NCI-H128 (cell line): ENCODE measurements at regions not wholly inside any gene's neighbourhood (a gene's known extent, or its start where the extent isn't known, plus 50 kb on each side); places are given as distances from the start of the nearest gene placed in this dataset.
"Not testable (repeated sequence)": the region's sequence is repeated elsewhere in the genome, so short reads cannot be mapped to it uniquely, and the experiment has no call there.

Source experiments
- DNase-seq: peaks from one replicate; lab custom pipeline; 2025; ENCODE audit not compliant: unreplicated experiment; lab: John Stamatoyannopoulos, UW

DNA sequence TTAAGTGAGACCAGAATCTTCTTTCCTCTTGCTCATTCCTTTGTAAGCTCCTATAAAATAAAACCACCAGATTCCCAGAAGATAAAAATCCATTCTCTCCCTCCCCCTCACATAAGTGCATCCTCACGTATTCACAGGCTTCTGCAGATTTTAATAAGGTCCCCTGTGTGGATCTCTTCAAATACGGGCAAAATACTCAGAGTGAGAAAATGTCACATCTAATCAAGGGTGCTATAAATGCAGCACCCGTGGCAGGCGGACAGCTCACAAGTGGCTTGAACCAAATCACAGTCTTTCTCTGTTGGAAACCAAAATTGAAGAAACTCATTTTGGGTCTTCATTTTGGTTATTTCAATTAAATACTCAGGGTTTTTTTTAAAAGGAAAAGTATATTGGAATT, 212.9 kb upstream of the CMC1 start:
- no peak for DNase-seq

DNA sequence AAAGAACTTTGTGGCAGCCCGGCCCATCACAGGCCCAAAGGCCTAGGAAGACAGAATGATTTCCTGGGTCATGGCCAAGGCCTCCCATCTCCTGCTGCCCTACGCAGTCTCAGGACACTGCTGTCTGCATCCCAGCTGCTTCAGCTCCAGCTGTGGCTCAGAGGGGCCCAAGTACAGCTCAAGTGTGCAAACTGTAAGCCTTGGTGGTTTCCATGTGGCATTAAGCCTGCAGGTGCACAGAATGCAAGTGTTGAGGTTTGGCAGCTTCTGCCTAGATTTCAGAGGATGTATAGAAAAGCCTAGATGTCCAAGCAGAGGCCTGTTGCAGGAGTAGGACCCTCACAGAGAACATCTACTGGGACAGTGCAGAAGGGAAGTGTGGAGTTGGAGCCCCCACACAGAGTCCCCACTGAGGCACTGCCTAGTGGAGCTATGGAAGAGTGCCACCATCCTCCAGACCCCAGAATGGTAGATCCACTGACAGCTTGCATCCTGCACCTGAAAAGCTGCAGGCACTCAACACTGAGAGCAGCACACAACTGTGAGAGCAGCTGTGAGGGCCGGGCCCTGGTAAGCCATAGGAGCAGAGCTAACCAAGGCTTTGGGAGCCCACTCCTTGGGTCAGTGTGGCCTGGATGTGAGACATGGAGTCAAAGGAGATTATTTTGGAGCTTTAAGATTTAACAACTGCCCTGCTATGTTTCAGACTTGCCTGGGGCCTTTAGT, 208.2 kb upstream of the CMC1 start:
- DNase-seq, result no peak

DNA sequence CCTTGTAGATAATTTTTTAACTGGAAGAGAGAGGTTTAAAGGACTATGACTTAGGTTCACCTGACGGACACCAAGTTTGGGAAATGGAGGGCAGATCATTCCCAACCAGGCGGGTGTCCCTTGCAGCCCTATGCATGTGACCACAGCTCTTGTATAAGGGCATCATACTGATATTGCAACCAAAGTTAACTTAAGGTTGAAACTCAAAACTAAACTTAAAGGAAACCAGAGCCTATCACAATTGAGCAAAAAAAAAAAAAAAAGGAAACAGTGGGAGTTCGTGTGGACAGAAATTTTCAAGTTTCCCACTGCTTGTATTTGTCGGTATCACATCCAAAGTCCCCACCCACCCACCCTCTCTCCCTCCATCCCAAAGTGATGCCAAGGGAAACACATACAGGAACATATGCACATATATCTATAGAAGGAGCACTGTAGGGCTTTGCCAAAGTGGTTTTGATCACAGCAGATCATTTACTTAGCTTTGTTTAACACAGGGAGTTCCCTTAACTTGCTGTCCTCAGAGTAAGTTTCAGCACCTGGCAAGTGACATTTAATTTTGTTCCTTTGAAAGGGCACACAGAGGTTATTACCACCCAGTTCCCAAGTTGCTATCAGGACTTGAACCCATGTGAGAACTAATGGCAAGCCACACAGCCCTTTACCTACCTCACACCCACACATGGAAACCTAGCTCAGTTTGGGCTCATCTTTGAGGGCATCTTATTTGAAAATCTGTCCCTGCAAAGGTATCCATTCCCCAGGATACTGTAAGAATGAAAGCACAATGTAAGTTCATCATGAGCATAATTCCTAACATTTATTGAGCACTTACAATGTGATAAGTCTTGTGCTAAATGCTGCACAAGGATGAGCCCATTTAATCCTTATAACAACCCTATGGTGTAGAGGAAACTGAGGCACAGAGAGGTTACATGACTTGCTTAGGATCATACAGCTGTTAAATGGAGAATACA, 204.5 kb upstream of the CMC1 start:
- DNase-seq, result no peak

DNA sequence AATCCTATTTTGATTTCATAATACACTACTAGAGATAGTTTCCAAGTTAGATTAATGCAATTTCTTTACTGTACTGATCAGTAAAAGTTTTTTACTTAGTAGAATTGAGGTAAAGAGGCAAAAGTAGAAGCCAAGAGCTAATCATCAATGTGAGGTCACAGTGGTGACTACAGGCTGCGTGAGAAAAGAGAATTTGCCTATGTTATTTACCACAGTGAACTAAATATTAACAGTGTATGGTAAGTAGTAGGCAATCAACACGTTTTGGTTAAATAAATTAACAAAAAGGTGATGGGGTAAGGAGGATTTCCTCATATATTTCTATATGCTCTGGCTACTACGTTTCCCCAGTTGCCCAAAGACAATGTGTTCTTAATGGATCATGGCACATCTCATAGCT, 202.2 kb upstream of the CMC1 start:
- no peak for DNase-seq

DNA sequence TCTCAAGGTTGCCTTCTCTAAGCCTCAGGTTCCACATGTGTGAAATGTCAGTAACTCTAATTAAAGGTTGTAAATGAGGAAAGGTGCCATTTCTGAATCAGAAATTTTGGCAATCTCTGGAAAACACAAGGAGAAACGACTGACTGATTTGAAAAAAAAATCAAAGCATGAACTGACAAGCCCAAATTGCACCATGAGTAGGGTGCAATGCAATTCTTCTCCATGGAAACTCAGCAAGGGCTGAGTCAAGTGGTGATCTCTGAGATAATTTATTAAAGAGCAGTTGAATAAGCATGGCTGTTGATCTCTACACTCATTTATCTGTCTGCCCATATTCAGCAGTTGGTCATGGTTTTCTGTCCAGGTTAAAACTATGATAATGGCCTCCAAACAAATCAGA, 201.6 kb upstream of the CMC1 start:
- DNase-seq, result no peak

DNA sequence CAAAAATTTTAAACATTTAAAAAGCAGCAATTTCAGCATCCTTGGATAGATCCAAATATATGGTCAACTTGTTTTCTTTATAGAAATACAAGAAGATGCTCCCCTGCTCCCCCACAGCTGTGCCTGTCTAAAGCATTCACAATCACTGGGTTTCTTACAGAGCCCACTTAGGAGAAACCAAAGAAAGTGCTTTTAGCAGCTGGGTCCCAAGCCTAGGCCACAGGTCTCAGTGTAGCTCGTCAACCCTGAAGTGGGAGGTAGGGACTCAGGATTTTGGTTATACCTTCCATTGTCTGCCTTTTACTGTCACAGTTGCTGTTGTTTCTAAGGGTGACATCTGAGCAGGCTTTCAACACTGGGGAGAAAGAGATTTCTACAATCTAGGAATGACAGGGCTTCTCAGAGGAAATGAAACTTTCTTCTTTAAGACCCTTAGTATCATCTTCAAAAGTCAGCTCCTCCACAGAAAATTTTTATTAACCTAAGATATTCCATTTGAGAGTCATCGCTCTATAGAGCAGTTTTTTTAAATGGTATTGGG, 199.3 kb upstream of the CMC1 start:
- no peak for DNase-seq

DNA sequence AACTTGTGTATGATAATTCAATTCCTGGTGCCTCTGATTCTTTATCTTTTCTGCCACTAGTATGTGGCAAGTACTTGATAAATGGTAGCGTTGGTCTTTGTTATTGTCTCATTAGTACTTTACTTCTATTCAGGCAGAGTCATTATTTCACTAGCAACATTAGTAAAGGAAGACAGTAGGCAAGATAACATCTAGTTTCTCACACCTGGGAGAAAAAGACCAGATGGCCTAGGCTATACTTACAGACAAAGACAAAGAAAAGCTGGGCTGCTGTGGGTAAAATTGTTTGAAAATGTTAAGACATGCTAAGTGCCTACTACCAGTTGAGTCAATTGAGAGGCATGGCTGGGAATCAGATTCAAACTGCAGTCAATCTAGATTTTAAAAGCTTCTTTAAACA, 198.7 kb upstream of the CMC1 start:
- DNase-seq, result no peak

DNA sequence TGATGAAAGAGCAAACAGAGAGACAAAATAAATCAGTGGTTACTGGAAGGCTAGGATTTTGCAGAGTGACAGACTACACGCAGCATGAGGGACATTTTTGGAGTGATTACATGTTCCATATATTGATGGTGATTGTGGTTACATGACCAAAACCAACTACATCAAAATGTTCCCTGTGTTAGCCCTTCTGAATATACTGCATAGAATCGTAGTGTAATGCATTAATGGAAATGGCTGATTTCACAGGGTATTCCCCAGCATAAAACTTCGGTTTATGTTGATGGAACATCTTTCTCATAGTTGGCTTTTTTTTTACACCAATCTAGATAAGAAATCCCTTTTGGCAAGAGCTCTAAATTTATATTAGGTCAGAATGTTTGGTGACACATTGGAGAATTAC, 191.3 kb upstream of the CMC1 start:
- no peak for DNase-seq

DNA sequence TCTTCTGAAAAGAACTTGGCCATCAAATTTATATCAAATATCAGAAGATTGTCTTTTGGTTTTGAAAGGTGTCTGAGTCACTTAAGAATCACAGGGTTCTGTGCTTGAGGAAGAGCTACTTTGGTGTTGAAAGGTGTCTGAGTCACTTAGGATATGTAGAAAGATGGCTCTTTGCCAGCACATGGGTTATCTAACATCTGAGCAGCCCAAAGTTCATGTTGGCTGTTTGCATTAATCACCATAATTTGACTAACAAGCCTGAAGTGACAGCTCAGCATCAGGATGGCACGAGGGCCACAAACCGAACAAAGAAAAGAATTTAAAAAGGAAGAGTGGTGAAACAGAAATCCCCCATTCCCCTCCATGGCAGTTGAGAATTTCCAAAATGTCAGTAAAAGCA, 190.5 kb upstream of the CMC1 start:
- no peak for DNase-seq

DNA sequence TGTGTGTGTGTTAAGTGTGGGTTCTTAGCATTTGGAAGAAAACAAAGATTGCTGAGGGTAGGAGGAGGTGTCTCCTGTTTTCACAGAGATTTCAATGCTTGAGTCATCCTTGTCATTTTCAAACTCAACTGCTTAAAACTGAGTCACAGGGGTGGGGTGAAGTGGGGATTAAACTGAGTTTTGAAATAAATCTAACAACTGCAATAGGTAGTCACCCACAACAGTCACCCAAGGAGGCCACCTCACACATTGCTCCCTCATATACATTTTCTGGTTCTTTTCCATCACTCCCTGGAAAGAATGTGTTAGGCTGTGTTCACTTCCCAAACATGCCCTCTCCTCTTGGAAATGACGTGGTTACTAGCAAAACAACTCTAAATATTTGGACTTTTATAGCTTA, 187.7 kb upstream of the CMC1 start:
- no peak for DNase-seq

DNA sequence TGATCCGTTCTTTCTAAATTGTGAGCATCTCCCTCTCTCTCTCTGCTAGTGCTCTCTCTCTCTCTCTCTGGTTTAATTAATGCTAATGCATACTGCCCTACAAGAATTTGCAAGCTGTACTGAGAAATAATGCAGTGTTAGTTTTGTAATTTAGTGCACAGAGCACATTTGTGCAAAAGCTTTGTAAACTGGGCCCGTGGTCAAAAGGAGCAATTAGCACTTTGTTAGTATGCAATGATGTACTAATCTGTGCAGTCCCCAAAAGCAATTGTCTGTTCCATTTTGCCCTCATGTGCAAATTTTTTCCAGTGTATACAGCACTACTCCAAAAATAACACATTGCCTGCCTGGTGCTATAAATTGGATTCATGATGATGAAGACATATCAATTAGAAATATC, 184.6 kb upstream of the CMC1 start:
- no peak for DNase-seq

DNA sequence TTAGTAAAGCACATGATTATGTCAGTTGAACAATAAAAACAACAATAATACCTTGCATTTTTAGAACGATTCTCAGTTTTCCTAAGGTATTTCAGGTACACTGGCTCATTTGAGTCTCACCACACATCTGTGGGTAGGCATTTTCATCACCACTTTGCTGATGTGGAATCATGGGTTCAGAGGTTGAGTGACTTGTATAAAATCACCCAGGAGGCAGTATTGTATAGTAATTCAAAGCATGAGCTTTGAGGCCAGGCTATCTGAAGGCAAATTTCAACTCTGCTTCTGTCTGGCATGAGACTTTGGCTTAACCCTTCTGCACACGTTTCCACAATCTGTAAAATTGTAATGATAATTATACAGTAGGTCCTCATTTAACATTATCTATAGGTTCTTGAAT, 183.9 kb upstream of the CMC1 start:
- no peak for DNase-seq

DNA sequence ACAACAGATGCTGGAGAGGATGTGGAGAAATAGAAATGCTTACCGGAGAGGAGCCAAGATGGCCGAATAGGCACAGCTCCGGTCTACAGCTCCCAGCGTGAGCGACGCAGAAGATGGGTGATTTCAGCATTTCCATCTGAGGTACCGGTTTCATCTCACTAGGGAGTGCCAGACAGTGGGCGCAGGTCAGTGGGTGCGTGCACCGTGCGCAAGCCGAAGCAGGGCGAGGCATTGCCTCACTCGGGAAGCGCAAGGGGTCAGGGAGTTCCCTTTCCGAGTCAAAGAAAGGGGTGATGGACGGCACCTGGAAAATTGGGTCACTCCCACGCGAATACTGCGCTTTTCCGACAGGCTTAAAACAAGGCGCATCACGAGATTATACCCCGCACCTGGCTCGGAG, 182.2 kb upstream of the CMC1 start:
- not testable (repeated sequence) for DNase-seq

DNA sequence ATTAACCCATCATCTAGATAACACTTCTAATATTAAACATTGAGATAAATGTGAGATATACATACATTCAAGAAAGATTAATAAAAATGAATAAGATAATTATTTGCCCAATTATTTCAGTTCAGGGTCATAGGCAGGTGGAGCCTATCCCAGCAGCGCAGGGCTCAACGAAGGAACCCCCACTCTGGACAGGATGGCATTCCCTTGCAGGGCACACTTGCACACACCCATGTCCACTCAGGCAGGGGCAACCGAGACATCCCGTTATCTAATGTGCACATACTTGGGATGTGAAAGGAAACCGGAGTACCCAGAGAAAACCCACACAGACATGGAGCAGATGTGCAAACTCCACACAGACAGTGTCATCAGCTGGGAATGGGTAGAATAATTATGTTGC, 175.4 kb upstream of the CMC1 start:
- no peak for DNase-seq

DNA sequence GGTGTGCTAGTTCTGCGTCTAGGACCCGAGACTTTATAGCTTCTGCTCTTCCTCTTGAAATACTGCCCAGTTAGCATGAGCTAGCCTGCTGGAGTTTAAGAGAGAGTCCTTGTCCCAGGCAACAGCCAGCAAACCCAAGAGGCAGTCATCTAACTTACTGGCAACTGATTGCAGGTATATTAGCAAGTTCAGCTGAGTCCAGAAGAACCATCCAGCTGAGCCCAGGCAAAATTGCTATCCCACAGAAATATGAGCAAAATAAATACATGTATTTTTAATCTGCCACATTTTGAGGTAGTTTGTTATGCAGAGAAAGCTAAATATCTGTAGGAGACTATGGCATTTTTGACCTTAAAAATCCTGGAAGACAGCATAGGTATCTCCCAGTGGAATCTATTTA, 174.4 kb upstream of the CMC1 start:
- no peak for DNase-seq

DNA sequence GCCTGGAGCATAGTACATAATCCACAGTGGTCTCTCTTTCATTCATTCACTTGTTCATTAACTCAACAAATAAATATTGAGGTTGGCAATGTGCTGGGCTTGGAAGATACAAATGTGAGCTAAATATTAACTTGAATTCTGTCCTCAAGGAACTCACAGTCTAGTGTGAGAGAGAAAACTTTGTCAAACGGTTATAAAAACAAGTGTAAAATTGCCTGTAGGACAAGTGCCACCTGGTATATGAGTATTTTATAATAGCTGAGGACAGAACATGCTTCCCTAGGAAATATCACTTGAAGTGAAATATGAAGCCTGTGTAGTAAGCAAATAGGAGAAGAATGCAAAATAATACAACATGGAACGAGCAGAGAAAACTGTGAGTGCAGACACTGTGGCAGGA, 173.1 kb upstream of the CMC1 start:
- no peak for DNase-seq

DNA sequence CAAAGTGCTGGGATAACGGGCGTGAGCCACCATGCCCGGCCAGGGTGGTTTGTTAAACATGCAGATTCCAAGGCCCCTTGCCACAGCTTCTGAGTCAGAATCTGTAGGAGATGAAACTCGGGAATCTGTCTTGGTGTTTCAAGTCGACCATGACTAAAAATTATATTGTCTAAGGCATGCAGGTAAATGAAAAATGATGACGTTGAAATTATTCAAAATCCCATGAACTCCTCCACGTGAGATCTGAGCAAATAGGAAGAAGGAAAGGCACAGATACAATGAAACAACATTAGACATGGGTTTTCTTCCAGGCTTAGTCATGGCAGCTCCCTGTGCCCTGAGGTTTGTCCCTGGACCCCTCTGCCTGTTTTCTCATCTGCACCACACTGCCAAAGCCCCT, 172.0 kb upstream of the CMC1 start:
- DNase-seq, result no peak

DNA sequence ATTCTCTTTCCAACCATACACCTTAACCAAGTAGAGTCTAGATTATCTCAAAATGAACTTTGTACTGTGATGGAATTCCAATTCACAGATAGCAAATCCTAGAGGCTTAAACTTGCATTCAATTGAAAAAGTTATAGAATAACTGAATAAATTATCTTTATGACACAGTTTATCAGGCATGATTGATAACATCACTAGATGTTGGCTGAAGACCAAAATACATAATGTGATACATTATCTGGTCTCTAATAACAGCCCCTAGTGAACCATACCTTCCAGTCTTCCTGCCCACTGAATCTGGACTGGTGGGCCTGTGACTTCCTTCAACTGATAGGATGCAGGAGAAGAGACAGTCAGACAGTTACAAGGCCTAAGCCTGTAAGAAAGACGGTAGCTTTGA, 165.2 kb upstream of the CMC1 start:
- DNase-seq, result no peak

DNA sequence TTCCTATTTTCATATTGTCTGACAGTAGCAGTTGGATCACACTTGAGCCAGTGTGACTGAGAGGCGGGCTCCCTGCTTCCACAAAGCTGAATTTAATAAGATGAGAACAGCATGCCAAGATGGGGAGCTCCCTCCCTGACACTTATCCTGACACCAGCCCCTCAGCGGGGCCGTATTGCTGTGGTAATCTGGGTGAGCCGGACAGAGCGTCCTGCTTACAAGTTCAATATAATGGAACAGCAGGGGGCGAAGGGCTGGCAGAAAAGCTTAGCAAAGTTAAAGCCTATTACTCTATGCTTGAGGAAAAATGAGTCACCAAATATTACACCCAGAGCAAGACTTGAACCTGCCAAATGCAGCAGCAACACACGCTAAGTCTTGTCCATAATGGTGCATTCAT, 163.8 kb upstream of the CMC1 start:
- no peak for DNase-seq

DNA sequence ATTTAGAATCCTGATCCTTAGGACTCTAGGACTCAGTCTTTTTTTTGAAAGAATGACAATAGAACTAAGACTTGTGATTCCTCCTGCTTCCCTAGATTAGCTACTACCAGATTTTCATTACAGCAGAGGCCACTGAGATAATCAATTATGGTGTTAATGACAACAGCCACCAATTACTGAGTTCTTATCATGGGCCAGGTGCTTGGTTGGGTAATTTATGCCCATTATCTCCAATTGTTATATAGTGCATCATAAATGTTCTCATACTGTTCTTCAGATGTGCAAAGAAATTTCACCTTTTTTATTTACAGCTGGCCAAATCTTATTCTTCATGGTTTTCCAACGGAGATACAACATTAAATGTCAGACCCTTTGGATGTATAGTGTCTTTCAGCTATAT, 162.9 kb upstream of the CMC1 start:
- DNase-seq, result no peak

DNA sequence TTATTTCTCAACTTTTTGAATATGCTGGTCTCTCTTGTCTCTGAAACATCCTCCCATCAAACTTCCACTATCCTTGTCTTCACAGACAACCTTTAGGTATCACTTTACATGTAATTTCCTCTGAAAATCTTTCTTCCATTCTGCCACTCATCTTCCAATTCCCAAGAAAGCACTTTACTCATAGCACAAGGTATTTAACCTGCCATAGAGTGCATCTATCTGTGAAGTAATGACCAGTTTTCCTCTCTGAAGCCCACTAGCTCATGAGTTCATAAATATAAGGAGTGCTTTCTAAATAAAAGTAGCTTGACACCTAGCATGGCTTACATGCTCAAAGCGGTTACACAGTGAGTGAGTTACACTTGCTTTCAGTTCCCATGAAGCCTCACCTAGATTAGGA, 160.7 kb upstream of the CMC1 start:
- DNase-seq, result no peak

DNA sequence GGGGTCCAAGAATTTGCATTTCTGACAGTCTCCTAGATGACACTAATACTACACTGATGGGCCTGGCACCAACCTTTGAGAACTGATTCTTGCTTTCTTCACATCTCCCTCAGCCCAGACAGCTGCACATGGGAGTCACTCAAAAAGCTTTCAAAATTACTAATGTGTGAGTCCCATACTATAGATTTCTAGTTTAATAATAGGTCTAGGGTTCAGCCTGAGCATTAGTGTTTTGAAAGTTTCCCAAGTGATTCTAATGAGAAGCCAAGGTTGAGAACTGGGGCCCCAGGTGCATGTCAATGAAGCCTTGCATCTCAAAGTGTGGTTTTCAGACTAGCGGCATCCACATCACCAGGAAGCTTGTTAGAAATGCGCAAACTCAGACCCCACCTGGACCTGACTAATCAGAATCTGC, 159.9 kb upstream of the CMC1 start:
- no peak for DNase-seq
